ENCODE measurements at regions not wholly inside any gene's neighbourhood (a gene's known extent, or its start where the extent isn't known, plus 50 kb on each side); places are given as distances from the start of the nearest gene placed in this dataset.
"Not testable (repeated sequence)": the region's sequence is repeated elsewhere in the genome, so short reads cannot be mapped to it uniquely, and the experiment has no call there.

GRCh38 chr5:63760965-63761364 lies 201.3 kb downstream of the HTR1A start:
- H3K4me3 ChIP-seq (ENCODE audit: low read depth, low read length): no peak overlapping the region
- TF ChIP-seq, protein P1, sequence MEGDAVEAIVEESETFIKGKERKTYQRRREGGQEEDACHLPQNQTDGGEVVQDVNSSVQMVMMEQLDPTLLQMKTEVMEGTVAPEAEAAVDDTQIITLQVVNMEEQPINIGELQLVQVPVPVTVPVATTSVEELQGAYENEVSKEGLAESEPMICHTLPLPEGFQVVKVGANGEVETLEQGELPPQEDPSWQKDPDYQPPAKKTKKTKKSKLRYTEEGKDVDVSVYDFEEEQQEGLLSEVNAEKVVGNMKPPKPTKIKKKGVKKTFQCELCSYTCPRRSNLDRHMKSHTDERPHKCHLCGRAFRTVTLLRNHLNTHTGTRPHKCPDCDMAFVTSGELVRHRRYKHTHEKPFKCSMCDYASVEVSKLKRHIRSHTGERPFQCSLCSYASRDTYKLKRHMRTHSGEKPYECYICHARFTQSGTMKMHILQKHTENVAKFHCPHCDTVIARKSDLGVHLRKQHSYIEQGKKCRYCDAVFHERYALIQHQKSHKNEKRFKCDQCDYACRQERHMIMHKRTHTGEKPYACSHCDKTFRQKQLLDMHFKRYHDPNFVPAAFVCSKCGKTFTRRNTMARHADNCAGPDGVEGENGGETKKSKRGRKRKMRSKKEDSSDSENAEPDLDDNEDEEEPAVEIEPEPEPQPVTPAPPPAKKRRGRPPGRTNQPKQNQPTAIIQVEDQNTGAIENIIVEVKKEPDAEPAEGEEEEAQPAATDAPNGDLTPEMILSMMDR (IDR thresholded peaks at IDR 0.05; ENCODE audit: low read depth, low read length): no peak

GRCh38 chr5:63743096-63743798 lies 219.0 kb downstream of the HTR1A start:
- H3K4me3 ChIP-seq (ENCODE audit: low read depth, low read length): no peak overlapping the region
- TF ChIP-seq, protein P1 (IDR thresholded peaks at IDR 0.05; ENCODE audit: low read depth, low read length): no peak

DNA sequence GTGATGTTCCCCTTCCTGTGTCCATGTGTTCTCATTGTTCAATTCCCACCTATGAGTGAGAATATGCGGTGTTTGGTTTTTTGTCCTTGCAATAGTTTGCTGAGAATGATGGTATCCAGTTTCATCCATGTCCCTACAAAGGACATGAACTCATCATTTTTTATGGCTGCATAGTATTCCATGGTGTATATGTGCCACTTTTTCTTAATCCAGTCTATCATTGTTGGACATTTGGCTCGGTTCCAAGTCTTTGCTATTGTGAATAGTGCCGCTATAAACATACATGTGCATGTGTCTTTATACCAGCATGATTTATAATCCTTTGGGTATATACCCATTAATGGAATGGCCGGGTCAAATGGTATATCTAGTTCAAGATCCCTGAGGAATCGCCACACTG lies 229.4 kb downstream of the HTR1A start:
- not testable (repeated sequence) for H3K4me3 ChIP-seq (ENCODE audit: low read depth, low read length)

DNA sequence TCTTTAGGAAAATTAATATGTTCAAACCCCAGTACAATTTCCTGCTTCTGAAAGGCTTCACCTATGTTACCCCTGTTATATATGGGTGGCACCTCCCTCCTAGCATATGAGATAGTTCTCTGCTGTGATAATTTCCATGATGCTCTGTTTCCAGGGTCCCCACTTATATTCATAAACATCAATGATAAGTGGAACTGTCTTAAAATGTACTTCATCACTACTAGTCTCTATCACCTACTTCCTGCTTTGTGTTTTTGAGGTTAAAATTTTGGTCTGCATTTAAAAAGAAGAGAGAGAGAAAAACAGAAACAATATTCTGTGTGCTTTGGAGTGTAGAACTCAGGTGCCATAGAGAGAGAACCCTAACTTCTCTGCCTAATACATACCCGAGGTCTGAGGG lies 234.7 kb downstream of the HTR1A start:
- TF ChIP-seq, protein P1 (IDR thresholded peaks at IDR 0.05; ENCODE audit: low read depth, low read length): no peak
- H3K4me3 ChIP-seq (ENCODE audit: low read depth, low read length): no peak overlapping the region

GRCh38 chr5:63726496-63726895 lies 235.7 kb downstream of the HTR1A start:
- TF ChIP-seq, protein P1 (IDR thresholded peaks at IDR 0.05; ENCODE audit: low read depth, low read length): no peak
- H3K4me3 ChIP-seq (ENCODE audit: low read depth, low read length): no peak overlapping the region

DNA sequence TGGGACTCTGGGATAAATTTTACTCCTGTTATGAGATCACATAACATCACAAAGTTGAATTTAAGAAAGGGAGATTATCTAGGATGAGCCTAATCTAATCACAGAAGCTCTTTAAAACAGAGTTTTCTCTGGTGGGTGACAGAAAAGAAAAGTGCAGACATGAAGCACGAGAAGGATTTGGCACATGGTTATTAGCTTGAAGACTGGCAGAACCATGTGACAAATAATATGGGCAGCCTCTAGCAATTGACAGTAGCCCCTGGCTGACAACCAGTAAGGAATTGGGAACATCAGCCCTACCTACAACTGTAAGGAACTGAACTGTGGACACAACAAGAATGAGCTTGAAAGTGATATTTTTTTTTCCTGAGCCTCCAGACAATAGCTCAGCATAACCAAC lies 243.1 kb downstream of the HTR1A start:
- H3K4me3 ChIP-seq (ENCODE audit: low read depth, low read length): no peak overlapping the region
- TF ChIP-seq, protein P1 (IDR thresholded peaks at IDR 0.05; ENCODE audit: low read depth, low read length): no peak

DNA sequence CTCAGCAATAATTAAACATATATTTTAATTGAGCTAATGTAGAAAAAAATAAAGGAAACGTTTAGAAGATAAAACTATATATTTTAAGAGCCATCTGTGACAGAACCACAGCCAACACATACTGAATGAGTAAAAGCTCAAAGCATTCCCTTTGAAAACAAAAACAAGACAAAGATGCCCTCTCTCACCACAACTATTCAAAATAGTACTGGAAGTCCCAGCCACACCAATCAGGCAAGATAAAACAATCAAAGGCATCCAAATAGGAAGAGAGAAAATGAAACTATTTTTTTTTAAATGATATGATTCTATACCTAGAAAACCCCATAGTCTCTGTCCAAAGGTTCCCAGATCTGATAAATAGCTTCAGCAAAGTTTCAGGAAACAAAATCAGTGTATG lies 262.0 kb downstream of the HTR1A start:
- H3K4me3 ChIP-seq (ENCODE audit: low read depth, low read length): no peak overlapping the region

More for the DNA sequence above, 262.0 kb downstream of the HTR1A start:
- TF ChIP-seq, protein P1 (IDR thresholded peaks at IDR 0.05; ENCODE audit: low read depth, low read length): no peak
